Uterus (tissue), 2 donors: ENCODE measurements at regions not wholly inside any gene's neighbourhood (a gene's known extent, or its start where the extent isn't known, plus 50 kb on each side); places are given as distances from the start of the nearest gene placed in this dataset.

Experiments used
- POLR2A ChIP-seq, 2 donors: fragments of 450-650 bp; IDR thresholded peaks; one replicate each; pipeline ENCODE4 v1.6.1; 2016; ENCODE audit warnings: antibody characterized with exemption in 2 of 2, mild to moderate bottlenecking in 1 of 2, moderate library complexity in 1 of 2
- TF ChIP-seq, protein P1 (sequence below), 4 experiments: fragments of 200-600 bp in 2 of 4; fragments of 450-650 bp in 2 of 4; sonication (generic) in 2 of 4; IDR thresholded peaks; one replicate each; pipeline ENCODE4 v1.5.1; 2016 to 2019; ENCODE audit warnings: antibody characterized with exemption in 4 of 4, mild to moderate bottlenecking in 2 of 4, moderate library complexity in 1 of 4

DNA sequence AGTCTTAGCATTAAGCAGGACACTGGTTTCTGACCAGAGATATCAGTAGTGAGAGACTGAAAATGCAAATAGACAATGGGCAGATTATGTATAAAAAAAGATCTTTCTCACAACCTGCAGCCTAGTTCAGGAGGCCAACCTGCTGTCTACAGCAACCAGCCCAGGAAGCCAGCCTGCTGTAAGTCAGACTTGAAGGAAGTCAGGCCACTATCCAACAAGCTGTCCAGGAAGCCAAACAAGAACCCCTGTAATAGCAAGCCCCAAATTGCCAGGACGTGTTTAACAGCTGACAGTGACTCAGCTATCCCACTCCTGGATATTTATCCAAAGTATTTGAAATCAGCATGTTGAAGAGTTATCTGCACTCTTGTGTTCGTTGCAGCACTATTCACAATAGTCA is 121.8 kb upstream of the SPIN1 start:
- TF ChIP-seq, protein P1, sequence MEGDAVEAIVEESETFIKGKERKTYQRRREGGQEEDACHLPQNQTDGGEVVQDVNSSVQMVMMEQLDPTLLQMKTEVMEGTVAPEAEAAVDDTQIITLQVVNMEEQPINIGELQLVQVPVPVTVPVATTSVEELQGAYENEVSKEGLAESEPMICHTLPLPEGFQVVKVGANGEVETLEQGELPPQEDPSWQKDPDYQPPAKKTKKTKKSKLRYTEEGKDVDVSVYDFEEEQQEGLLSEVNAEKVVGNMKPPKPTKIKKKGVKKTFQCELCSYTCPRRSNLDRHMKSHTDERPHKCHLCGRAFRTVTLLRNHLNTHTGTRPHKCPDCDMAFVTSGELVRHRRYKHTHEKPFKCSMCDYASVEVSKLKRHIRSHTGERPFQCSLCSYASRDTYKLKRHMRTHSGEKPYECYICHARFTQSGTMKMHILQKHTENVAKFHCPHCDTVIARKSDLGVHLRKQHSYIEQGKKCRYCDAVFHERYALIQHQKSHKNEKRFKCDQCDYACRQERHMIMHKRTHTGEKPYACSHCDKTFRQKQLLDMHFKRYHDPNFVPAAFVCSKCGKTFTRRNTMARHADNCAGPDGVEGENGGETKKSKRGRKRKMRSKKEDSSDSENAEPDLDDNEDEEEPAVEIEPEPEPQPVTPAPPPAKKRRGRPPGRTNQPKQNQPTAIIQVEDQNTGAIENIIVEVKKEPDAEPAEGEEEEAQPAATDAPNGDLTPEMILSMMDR (IDR thresholded peaks at IDR 0.05): no peak
- no peak for TF ChIP-seq POLR2A (IDR thresholded peaks at IDR 0.05)
